PFSK-1 (cell line): ENCODE measurements at regions not wholly inside any gene's neighbourhood (a gene's known extent, or its start where the extent isn't known, plus 50 kb on each side); places are given as distances from the start of the nearest gene placed in this dataset.

Experiments used
- FOXP2 ChIP-seq: optimal IDR thresholded peaks from 2 replicates; pipeline ENCODE3; 2011; ENCODE audit warnings: borderline replicate concordance, control low read depth, inconsistent platforms; ENCODE audit not compliant: insufficient read depth; ENCODE audit errors: extremely low read length, extremely low read depth
- POLR2AphosphoS5 ChIP-seq: IDR thresholded peaks from 2 replicates; pipeline ENCODE4 v1.6.1; 2012; ENCODE audit warnings: low read depth, mild to moderate bottlenecking, control low read depth, low read length, moderate library complexity
- SIN3A ChIP-seq: IDR thresholded peaks from 2 replicates; pipeline ENCODE4 v1.6.1; 2012; ENCODE audit warnings: mild to moderate bottlenecking, low read length, moderate library complexity, borderline replicate concordance; ENCODE audit not compliant: insufficient read depth

DNA sequence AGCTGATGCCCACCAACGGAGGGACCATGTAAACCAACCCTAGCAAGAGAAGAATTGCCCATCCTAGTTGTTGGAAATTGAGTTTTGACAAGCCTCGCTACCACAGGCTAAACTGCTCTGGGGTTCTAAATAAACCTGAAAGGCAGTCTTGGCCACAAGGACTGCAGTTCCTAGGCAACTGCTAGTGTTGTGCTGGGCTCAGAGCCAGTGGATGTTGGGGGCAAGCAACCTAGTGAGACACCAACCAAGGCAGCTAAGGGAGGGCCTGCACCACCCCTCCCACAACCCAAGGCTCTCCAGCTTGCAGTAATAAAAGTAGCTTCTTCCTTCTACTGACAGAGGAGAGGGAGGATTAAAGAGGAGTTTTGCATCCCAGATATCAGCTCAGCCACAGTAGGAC is 102.4 kb upstream of the PKN2 start:
- no peak for TF ChIP-seq POLR2AphosphoS5
- no peak for TF ChIP-seq SIN3A
- no peak for TF ChIP-seq FOXP2
